GM18951 (cell line): ENCODE measurements at regions not wholly inside any gene's neighbourhood (a gene's known extent, or its start where the extent isn't known, plus 50 kb on each side); places are given as distances from the start of the nearest gene placed in this dataset.

Experiments used
- POLR2A ChIP-seq: IDR thresholded peaks from 4 replicates; pipeline ENCODE4 v1.6.1; 2011; ENCODE audit warnings: mild to moderate bottlenecking; ENCODE audit not compliant: insufficient read length, insufficient read depth; ENCODE audit errors: extremely low read depth
- in situ Hi-C: fragments of 300-500 bp; cut with MboI; formaldehyde crosslinking; loops from one replicate; pipeline ENCODE4 v1.12.0; 2022; ENCODE audit warnings: low sequenced_read_pairs, mixed read lengths, inconsistent platforms; ENCODE audit not compliant: unreplicated experiment

DNA sequence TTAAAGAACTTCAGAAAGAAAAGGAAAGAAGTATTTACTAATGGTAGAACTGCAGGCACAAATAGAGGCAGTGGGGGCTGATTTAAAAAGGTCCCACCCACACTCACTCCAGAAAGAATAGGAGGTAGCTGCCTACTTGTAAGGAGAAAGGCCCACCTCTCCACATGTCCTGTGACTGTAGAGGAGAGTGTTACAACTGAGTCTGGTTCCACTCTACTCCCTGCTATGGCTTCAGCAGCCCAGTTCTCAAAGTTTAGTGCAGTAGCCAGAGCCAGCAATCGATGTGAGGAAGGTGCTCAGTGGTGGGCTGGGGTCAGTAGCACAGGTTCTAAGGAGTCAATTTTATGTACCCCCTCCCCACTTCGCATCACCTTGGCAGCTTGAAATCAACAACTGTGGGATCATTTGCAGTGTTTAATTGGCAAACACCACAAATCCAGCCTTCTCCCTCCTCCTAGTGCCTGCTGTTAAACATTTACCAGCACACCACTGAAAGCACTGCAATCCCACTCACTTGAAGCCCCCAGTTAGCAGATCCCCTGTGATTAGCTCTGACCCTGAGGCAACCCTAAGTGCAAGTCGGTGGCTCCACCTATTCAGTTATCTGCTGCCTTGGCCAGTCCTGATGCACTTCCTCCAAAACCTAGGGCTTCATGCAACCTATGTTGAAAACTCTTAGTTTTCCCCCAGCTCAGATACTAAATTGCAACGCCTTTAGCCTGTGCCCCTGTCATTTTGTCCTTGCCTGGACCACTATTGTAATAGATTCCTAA, 146.6 kb downstream of the BBOX1 start:
- TF ChIP-seq POLR2A, result no peak
- in situ Hi-C loops, result loop anchor here (10.0 kb wide), 1 partner anchor 308 kb away; no protein-coding TSS in a partner anchor

DNA sequence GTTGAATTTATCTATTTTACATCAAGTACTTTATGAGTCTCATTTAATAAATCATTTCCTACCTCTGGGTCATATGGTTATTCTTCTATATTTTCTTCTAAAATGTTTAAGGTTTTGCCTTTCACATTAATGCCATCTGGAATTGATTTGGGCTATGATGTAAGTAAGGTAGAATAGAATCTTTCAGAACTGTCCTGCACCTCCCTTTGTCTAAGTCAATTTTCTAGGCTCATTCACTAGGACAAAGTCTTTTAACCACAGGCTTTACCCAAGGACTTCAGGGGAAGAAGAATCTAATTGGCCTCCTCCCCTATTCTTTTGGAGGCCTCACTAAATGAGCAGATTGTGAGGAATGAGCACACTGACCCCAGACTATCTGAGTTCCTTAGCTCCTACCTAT, 146.0 kb downstream of the BBOX1 start:
- no peak for TF ChIP-seq POLR2A
- in situ Hi-C loops, result loop anchor here (10.0 kb wide), 1 partner anchor 308 kb away; no protein-coding TSS in a partner anchor

DNA sequence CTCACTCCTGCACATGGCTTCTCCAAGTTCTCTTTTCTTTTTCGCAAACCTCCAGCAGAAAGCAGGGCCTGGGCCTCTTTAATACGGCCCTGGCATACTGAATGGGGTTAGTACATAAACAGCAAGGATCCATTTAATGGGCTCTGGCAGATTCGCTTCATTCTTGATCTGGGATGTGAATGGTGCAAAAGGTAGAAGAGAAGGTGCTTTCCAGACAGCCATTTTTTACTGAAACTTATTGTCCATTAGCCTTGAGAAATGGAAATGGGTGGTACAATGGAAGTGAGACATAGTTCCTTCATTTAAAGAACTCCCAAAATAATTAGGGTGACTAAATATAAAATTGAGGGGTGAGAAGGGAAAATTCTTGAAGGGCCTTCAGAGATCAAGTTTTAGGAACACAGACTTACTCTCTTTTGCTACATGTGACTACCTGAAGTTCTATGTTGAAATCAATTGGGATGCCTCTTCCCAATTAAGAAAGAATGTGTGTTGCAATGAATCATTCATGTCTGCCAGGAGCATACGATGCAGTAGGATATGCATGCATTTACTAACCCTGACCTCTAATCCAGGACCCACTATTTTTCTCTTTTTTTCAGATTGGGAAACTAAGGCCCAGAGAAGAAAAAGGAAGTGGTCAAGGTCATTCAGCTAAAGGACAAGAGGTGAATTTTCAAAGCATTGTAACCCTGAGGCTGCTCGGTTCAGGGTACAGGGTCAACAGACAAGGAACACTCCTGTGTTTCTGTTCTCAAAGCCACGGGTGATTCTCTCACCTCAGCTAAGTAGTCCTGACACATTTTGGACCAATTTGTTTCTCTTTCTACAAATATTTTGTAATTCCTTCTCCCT, 144.1 kb downstream of the BBOX1 start:
- in situ Hi-C loops, result loop anchor here (10.0 kb wide), 1 partner anchor 310 kb away; no protein-coding TSS in a partner anchor

DNA sequence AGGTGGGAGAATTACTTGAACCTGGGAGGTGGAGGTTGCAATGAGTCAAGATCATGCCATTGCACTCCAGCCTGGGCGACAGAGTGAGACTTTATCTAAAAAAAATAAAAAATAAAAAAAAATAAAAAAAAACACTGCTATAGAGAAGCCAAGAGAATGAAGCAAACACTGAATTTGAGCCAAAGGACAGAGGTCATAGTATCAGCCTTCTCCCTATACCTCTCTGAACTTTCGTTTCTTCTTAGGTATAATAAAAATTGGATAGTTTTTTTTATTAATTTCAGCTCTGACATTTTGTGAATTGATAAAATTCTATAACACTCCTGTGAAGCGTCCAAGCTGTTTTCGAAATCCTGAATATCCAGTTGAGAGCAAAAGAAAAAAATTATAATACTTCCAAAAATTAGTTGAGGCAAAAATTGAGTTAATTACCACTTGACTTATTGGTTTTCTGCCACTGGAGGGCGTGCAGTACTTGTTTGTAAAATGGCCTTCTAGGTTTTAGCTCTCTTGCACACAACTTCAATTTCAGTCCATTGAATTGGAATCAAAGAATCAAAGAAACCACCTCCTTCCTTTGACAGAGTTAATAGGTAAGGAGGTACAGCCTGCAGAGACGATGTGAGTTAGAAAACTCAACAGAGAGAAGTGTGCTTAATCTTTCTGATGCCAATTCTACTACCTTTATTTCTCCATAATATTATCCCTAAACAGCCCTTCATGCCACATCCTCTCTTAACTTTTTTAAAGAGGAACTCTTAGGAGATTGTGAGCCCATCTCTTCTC, 143.2 kb downstream of the BBOX1 start:
- in situ Hi-C loops, result loop anchor here (10.0 kb wide), 1 partner anchor 311 kb away; no protein-coding TSS in a partner anchor
- TF ChIP-seq POLR2A, result no peak

More for the DNA sequence above, 144.1 kb downstream of the BBOX1 start:
- TF ChIP-seq POLR2A, result no peak

DNA sequence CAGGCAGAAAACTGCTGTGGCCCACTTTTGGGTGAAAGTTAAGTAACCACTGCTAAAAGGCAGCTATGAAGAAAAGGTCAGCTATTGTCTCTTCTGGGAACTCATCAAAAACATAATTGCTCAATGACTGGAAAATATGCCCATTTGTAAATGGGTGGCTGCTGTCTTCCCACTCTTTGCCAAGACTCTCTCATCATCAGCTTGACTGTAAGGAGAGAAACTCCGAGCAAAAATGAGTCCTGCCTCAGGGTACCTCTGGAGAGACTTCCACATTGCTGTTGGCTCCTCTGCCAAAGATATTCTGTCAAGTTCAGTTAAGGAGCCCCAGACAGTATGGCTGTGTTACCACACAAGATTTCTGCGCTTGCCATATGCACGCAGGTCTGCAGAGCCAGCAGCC, 138.7 kb downstream of the BBOX1 start:
- in situ Hi-C loops, result no loop called here

DNA sequence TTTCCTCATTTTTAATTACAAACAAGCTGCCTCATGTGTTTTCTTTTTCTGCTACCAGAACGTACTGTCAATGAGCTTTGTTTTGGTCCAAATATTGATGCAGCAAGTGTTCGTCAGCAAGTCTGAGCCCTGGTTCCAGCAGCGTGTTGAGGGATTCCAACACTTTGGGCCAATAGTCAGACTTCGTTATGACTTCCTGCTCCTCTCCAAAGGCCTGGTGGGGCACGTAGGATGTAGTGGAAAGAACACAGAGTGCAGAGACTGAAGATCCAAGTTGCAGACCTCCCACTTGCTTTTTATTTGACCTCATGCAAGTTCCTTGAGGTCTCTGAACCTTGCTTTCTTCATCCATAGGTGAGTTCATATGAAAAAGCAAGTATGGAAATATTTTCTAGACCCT, 138.2 kb downstream of the BBOX1 start:
- in situ Hi-C loops, result no loop called here

More for the DNA sequence above, 138.7 kb downstream of the BBOX1 start:
- no peak for TF ChIP-seq POLR2A

More for the DNA sequence above, 138.2 kb downstream of the BBOX1 start:
- TF ChIP-seq POLR2A, result no peak
